ENCODE measurements at regions not wholly inside any gene's neighbourhood (a gene's known extent, or its start where the extent isn't known, plus 50 kb on each side); places are given as distances from the start of the nearest gene placed in this dataset.

- Histone ChIP-seq H3K27ac (ENCODE audit: low read length) (no peak overlapping the region), H3K9me3 (ENCODE audit: control insufficient read depth, low read depth, low read length) (no peaks in the 10 kb centered on the region), H3K4me1 (ENCODE audit: control insufficient read depth, insufficient read depth, low read length) (no peaks in the 10 kb centered on the region), H3K36me3 (ENCODE audit: control insufficient read depth, insufficient read depth, low read length) (no peaks in the 10 kb centered on the region), H3K27me3 (ENCODE audit: control insufficient read depth, insufficient read depth, low read length) (no peaks in the 10 kb centered on the region), H3K4me3 (ENCODE audit: low read length) (no peak overlapping the region)
- WGBS (ENCODE audit: insufficient coverage, low lambda C conversion rate): no CpG with 5 or more reads among the region's 6 CpGs
- DNase-seq: no peak
Measured at GRCh38 chr10:43002596-43002995, 74.3 kb upstream of the RET start.

- no peak for DNase-seq
- WGBS (ENCODE audit: insufficient coverage, low lambda C conversion rate): no CpG with 5 or more reads among the region's 1 CpG
- H3K27ac ChIP-seq (ENCODE audit: low read length): no peak overlapping the region
- H3K4me3 ChIP-seq (ENCODE audit: low read length): no peak overlapping the region
- H3K4me1 ChIP-seq (ENCODE audit: control insufficient read depth, insufficient read depth, low read length): no peaks in the 10 kb centered on the region
- no peaks in the 10 kb centered on the region for H3K36me3 ChIP-seq (ENCODE audit: control insufficient read depth, insufficient read depth, low read length)
- H3K27me3 ChIP-seq (ENCODE audit: control insufficient read depth, insufficient read depth, low read length): no peaks in the 10 kb centered on the region
- no peaks in the 10 kb centered on the region for H3K9me3 ChIP-seq (ENCODE audit: control insufficient read depth, low read depth, low read length)
Measured at GRCh38 chr10:43006490-43006889, 70.4 kb upstream of the RET start.

GRCh38 chr10:43012578-43012977 lies 64.3 kb upstream of the RET start:
- DNase-seq: no peak
- no peak overlapping the region for H3K4me3 ChIP-seq (ENCODE audit: low read length)
- WGBS (ENCODE audit: insufficient coverage, low lambda C conversion rate): no CpG with 5 or more reads among the region's 2 CpGs
- H3K27ac ChIP-seq (ENCODE audit: low read length): no peak overlapping the region
- H3K9me3 ChIP-seq (ENCODE audit: control insufficient read depth, low read depth, low read length): no peaks in the 10 kb centered on the region
- H3K4me1 ChIP-seq (ENCODE audit: control insufficient read depth, insufficient read depth, low read length): no peaks in the 10 kb centered on the region
- H3K27me3 ChIP-seq (ENCODE audit: control insufficient read depth, insufficient read depth, low read length): no peaks in the 10 kb centered on the region
- no peaks in the 10 kb centered on the region for H3K36me3 ChIP-seq (ENCODE audit: control insufficient read depth, insufficient read depth, low read length)

GRCh38 chr10:43013065-43013464 lies 63.8 kb upstream of the RET start:
- no peak for DNase-seq
- Histone ChIP-seq H3K36me3 (ENCODE audit: control insufficient read depth, insufficient read depth, low read length) (no peaks in the 10 kb centered on the region), H3K27me3 (ENCODE audit: control insufficient read depth, insufficient read depth, low read length) (no peaks in the 10 kb centered on the region), H3K9me3 (ENCODE audit: control insufficient read depth, low read depth, low read length) (no peaks in the 10 kb centered on the region), H3K4me3 (ENCODE audit: low read length) (no peak overlapping the region), H3K4me1 (ENCODE audit: control insufficient read depth, insufficient read depth, low read length) (no peaks in the 10 kb centered on the region), H3K27ac (ENCODE audit: low read length) (no peak overlapping the region)
- no CpG with 5 or more reads among the region's 1 CpG for WGBS (ENCODE audit: insufficient coverage, low lambda C conversion rate)

- Histone ChIP-seq H3K27me3 (ENCODE audit: control insufficient read depth, insufficient read depth, low read length) (peaks cover 19% of the 10 kb centered on the region), H3K36me3 (ENCODE audit: control insufficient read depth, insufficient read depth, low read length) (no peaks in the 10 kb centered on the region), H3K27ac (ENCODE audit: low read length) (no peak overlapping the region), H3K9me3 (ENCODE audit: control insufficient read depth, low read depth, low read length) (no peaks in the 10 kb centered on the region), H3K4me1 (ENCODE audit: control insufficient read depth, insufficient read depth, low read length) (no peaks in the 10 kb centered on the region), H3K4me3 (ENCODE audit: low read length) (no peak overlapping the region)
- DNase-seq: no peak
- no CpG with 5 or more reads among the region's 3 CpGs for WGBS (ENCODE audit: insufficient coverage, low lambda C conversion rate)
Measured at GRCh38 chr10:43024524-43024923, 52.3 kb upstream of the RET start.

- Histone ChIP-seq H3K4me1 (ENCODE audit: control insufficient read depth, insufficient read depth, low read length) (no peaks in the 10 kb centered on the region), H3K27ac (ENCODE audit: low read length) (no peak overlapping the region), H3K4me3 (ENCODE audit: low read length) (no peak overlapping the region), H3K27me3 (ENCODE audit: control insufficient read depth, insufficient read depth, low read length) (peaks cover 19% of the 10 kb centered on the region), H3K36me3 (ENCODE audit: control insufficient read depth, insufficient read depth, low read length) (no peaks in the 10 kb centered on the region), H3K9me3 (ENCODE audit: control insufficient read depth, low read depth, low read length) (no peaks in the 10 kb centered on the region)
- no CpG with 5 or more reads among the region's 11 CpGs for WGBS (ENCODE audit: insufficient coverage, low lambda C conversion rate)
- no peak for DNase-seq
Measured at GRCh38 chr10:43024942-43025700, 51.7 kb upstream of the RET start.

GRCh38 chr10:43026039-43026973 lies 50.6 kb upstream of the RET start:
- Histone ChIP-seq H3K27ac (ENCODE audit: low read length) (no peak overlapping the region), H3K27me3 (ENCODE audit: control insufficient read depth, insufficient read depth, low read length) (peaks cover 19% of the 10 kb centered on the region), H3K4me1 (ENCODE audit: control insufficient read depth, insufficient read depth, low read length) (no peaks in the 10 kb centered on the region), H3K9me3 (ENCODE audit: control insufficient read depth, low read depth, low read length) (no peaks in the 10 kb centered on the region), H3K36me3 (ENCODE audit: control insufficient read depth, insufficient read depth, low read length) (no peaks in the 10 kb centered on the region), H3K4me3 (ENCODE audit: low read length) (no peak overlapping the region)
- WGBS (ENCODE audit: insufficient coverage, low lambda C conversion rate): no CpG with 5 or more reads among the region's 41 CpGs
- DNase-seq: no peak
